ENCODE measurements at regions not wholly inside any gene's neighbourhood (a gene's known extent, or its start where the extent isn't known, plus 50 kb on each side); places are given as distances from the start of the nearest gene placed in this dataset.

DNA sequence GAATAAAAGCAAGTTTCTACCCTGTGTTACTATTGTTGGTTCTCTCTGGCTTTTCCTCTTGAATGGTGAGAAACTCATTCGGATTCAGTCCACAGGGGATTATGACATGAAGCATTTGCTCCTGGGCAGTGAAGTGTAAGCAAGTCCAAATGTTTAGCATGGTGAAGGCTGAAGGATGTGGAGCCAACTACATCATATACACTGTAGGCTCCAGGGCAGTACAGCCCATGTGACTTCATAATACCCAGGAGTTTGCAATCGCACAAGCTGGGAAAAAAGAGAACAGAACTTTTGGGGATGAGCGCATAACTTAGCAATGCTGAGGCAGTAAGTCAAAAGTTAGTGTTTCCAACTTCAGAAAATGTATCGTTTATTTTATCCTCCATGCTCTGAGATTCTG lies 695.7 kb upstream of the POU3F3 start:
- Histone ChIP-seq H3K79me2 (replicated peaks; ENCODE audit: insufficient read depth, low read length) (no peaks in the 10 kb centered on the region), H3K4me2 (ENCODE audit: low read length) (no peak overlapping the region), H4K20me1 (ENCODE audit: insufficient read depth) (no peaks in the 10 kb centered on the region), H3K27me3 (ENCODE audit: insufficient read depth, low read depth, low read length) (no peaks in the 10 kb centered on the region), H3K4me3 (ENCODE audit: low read length) (no peak overlapping the region), H3K9me2 (ENCODE audit: insufficient read depth, low read length) (no peaks in the 10 kb centered on the region), H3K9ac (ENCODE audit: low read length) (no peak overlapping the region), H3K9me3 (ENCODE audit: low read length) (no peaks in the 10 kb centered on the region), H3K27ac (ENCODE audit: low read length) (no peak overlapping the region), H3F3A (ENCODE audit: insufficient read depth, low read length, poor library complexity, severe bottlenecking) (no peaks in the 10 kb centered on the region), H3K36me3 (ENCODE audit: insufficient read depth, low read length) (no peaks in the 10 kb centered on the region), H2AFZ (ENCODE audit: low read depth, low read length) (no peak overlapping the region)
- TF ChIP-seq REST (IDR thresholded peaks at IDR 0.05; ENCODE audit: borderline replicate concordance) (no peak), RAD21 (conservative IDR thresholded peaks at IDR 0.05) (no peak), SMC3 (conservative IDR thresholded peaks at IDR 0.05; ENCODE audit: poor library complexity) (no peak), POLR2AphosphoS5 (IDR thresholded peaks at IDR 0.05) (no peak), EP300 (conservative IDR thresholded peaks at IDR 0.05; ENCODE audit: poor library complexity, severe bottlenecking) (no peak), TAF1 (IDR thresholded peaks at IDR 0.05; ENCODE audit: low read depth) (no peak)

GRCh38 chr2:104163611-104164130 lies 690.2 kb upstream of the POU3F3 start:
- H2AFZ ChIP-seq (ENCODE audit: low read depth, low read length): no peak overlapping the region
- no peaks in the 10 kb centered on the region for H3K9me3 ChIP-seq (ENCODE audit: low read length)
- no peaks in the 10 kb centered on the region for H3K79me2 ChIP-seq (replicated peaks; ENCODE audit: insufficient read depth, low read length)
- H3K27me3 ChIP-seq (ENCODE audit: insufficient read depth, low read depth, low read length): no peaks in the 10 kb centered on the region
- no peaks in the 10 kb centered on the region for H3K36me3 ChIP-seq (ENCODE audit: insufficient read depth, low read length)
- no peaks in the 10 kb centered on the region for H3K9me2 ChIP-seq (ENCODE audit: insufficient read depth, low read length)
- H3K9ac ChIP-seq (ENCODE audit: low read length): no peak overlapping the region
- H3F3A ChIP-seq (ENCODE audit: insufficient read depth, low read length, poor library complexity, severe bottlenecking): no peaks in the 10 kb centered on the region
- TF ChIP-seq RAD21 (conservative IDR thresholded peaks at IDR 0.05) (no peak), EP300 (conservative IDR thresholded peaks at IDR 0.05; ENCODE audit: poor library complexity, severe bottlenecking) (no peak), MXI1 (conservative IDR thresholded peaks at IDR 0.05; ENCODE audit: poor library complexity, severe bottlenecking) (no peak), REST (IDR thresholded peaks at IDR 0.05; ENCODE audit: borderline replicate concordance) (no peak), POLR2AphosphoS5 (IDR thresholded peaks at IDR 0.05) (no peak), SMC3 (conservative IDR thresholded peaks at IDR 0.05; ENCODE audit: poor library complexity) (no peak), EZH2 (IDR thresholded peaks at IDR 0.05; ENCODE audit: borderline replicate concordance, insufficient read depth, low read length, poor library complexity, severe bottlenecking) (no peak), TAF1 (IDR thresholded peaks at IDR 0.05; ENCODE audit: low read depth) (no peak)
- TF ChIP-seq, protein P1, sequence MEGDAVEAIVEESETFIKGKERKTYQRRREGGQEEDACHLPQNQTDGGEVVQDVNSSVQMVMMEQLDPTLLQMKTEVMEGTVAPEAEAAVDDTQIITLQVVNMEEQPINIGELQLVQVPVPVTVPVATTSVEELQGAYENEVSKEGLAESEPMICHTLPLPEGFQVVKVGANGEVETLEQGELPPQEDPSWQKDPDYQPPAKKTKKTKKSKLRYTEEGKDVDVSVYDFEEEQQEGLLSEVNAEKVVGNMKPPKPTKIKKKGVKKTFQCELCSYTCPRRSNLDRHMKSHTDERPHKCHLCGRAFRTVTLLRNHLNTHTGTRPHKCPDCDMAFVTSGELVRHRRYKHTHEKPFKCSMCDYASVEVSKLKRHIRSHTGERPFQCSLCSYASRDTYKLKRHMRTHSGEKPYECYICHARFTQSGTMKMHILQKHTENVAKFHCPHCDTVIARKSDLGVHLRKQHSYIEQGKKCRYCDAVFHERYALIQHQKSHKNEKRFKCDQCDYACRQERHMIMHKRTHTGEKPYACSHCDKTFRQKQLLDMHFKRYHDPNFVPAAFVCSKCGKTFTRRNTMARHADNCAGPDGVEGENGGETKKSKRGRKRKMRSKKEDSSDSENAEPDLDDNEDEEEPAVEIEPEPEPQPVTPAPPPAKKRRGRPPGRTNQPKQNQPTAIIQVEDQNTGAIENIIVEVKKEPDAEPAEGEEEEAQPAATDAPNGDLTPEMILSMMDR (IDR thresholded peaks at IDR 0.05; ENCODE audit: poor library complexity, severe bottlenecking): no peak
- no peaks in the 10 kb centered on the region for H4K20me1 ChIP-seq (ENCODE audit: insufficient read depth)
- no peak overlapping the region for H3K27ac ChIP-seq (ENCODE audit: low read length)
- H3K4me2 ChIP-seq (ENCODE audit: low read length): no peak overlapping the region
- H3K4me3 ChIP-seq (ENCODE audit: low read length): no peak overlapping the region
